K562 (cell line): ENCODE measurements at regions not wholly inside any gene's neighbourhood (a gene's known extent, or its start where the extent isn't known, plus 50 kb on each side); places are given as distances from the start of the nearest gene placed in this dataset.

Experiments
- ATAC-seq: fragments of 200-7000 bp; cut with Tn5 transposase; 3 replicates; pipeline ENCODE4 v1.9.1; 2020; ENCODE audit warnings: moderate library complexity
- BruUV-seq: library from RNA; stranded (reverse); fragments of 400-500 nt; replicated peaks from 2 replicates; lab custom pipeline; 2021; lab: Mats Ljungman, UMichigan
- CTCF ChIA-PET: fragments of 300-600 bp; formaldehyde crosslinking; extraction: SDS; loops from one replicate; lab custom pipeline; 2021; ENCODE audit warnings: low intra/inter-chr PET ratio; lab: Yijun Ruan, JAX
- POLR2A ChIA-PET: fragments of 300-600, 350-650 bp; sonication (Branson Sonifier 250); formaldehyde crosslinking; extraction: SDS; loops from one replicate; lab custom pipeline; 2021; ENCODE audit warnings: antibody characterized with exemption, inconsistent platforms; lab: Yijun Ruan, JAX
- DNase-seq, 4 experiments: peaks; one replicate each; pipeline versions ENCODE4 v3.0.0 to v3.0.0-alpha.2; 2011 to 2018; ENCODE audit warnings: low spot score in 3 of 4, mixed read lengths in 3 of 4; ENCODE audit errors: extremely low read depth in 1 of 4
- FAIRE-seq: peaks from 2 replicates; lab custom pipeline; 2011; peaks lifted over from hg19 to GRCh38; lab: Jason Lieb, UNC
- H2AFZ ChIP-seq: 2 replicates; pipeline ENCODE4 v1.6.0; 2011; ENCODE audit warnings: low read depth, low read length, control low read depth, inconsistent platforms
- H3K27ac ChIP-seq: fragments of 200-600 bp; 3 replicates; pipeline ENCODE4 v1.8.0; 2011; ENCODE audit warnings: low read depth, mild to moderate bottlenecking, control low read depth, inconsistent platforms, low read length, moderate library complexity, mixed read lengths; ENCODE audit errors: extremely low read depth
- H3K27me3 ChIP-seq, 2 experiments: fragments of 300-600 bp in 1 of 2; 2 replicates in 1 of 2; 3 replicates in 1 of 2; pipeline versions ENCODE4 v1.6.0 to v1.8.0; 2011; ENCODE audit warnings: inconsistent platforms in 2 of 2, low read length in 2 of 2, mild to moderate bottlenecking in 1 of 2, mixed read lengths in 1 of 2, moderate library complexity in 1 of 2; ENCODE audit not compliant: control insufficient read depth in 2 of 2, insufficient read depth in 2 of 2
- H3K36me3 ChIP-seq: fragments of 300-600 bp; 3 replicates; pipeline ENCODE4 v1.8.0; 2011; ENCODE audit warnings: mild to moderate bottlenecking, low read length, inconsistent platforms; ENCODE audit not compliant: control insufficient read depth, insufficient read depth
- H3K4me1 ChIP-seq, 2 experiments: fragments of 200-600 bp in 1 of 2; replicated peaks in 1 of 2; 2 replicates in 1 of 2; 3 replicates in 1 of 2; pipeline versions ENCODE4 v1.5.1 to v1.8.0; 2011; ENCODE audit warnings: inconsistent platforms in 2 of 2, low read length in 2 of 2, mild to moderate bottlenecking in 1 of 2, mixed read lengths in 1 of 2, moderate library complexity in 1 of 2; ENCODE audit not compliant: control insufficient read depth in 2 of 2, insufficient read depth in 2 of 2
- H3K4me2 ChIP-seq: 2 replicates; pipeline ENCODE4 v1.6.1; 2011; ENCODE audit warnings: low read length, control low read depth, inconsistent platforms, mixed read lengths; ENCODE audit not compliant: insufficient read depth
- H3K4me3 ChIP-seq: fragments of 200-600 bp; sonication (generic), shearing (Covaris generic); 2 replicates; pipeline ENCODE4 v1.5.1; 2016; ENCODE audit warnings: control low read depth, inconsistent platforms
- H3K79me2 ChIP-seq: fragments of 200-600 bp; 3 replicates; pipeline ENCODE4 v1.8.0; 2011; ENCODE audit warnings: low read length, inconsistent platforms; ENCODE audit not compliant: control insufficient read depth, insufficient read depth
- H3K9ac ChIP-seq, 2 experiments: 2 replicates each; pipeline versions ENCODE4 v1.6.0 to v1.6.1; 2011; ENCODE audit warnings: low read depth in 2 of 2, low read length in 2 of 2, control low read depth in 1 of 2, inconsistent platforms in 1 of 2, mild to moderate bottlenecking in 1 of 2, mixed read lengths in 1 of 2; ENCODE audit not compliant: insufficient read depth in 1 of 2
- H3K9me1 ChIP-seq: one replicate; pipeline ENCODE4 v1.6.0; 2011; ENCODE audit warnings: inconsistent platforms, mild to moderate bottlenecking, low read length, moderate library complexity; ENCODE audit not compliant: control insufficient read depth, insufficient read depth
- H3K9me3 ChIP-seq: replicated peaks from 2 replicates; pipeline ENCODE4 v1.5.1; 2011; ENCODE audit warnings: low read depth, low read length, inconsistent platforms; ENCODE audit not compliant: control insufficient read depth, insufficient read depth
- H4K20me1 ChIP-seq: replicated peaks from 2 replicates; pipeline ENCODE4 v1.6.1; 2011; ENCODE audit warnings: low read length, inconsistent platforms, mixed read lengths; ENCODE audit not compliant: control insufficient read depth, insufficient read depth
- CBFA2T3 ChIP-seq: fragments of 450-650 bp; IDR thresholded peaks from 2 replicates; pipeline ENCODE4 v1.6.1; 2017
- CREB5 ChIP-seq: fragments of 250-450 bp; sonication (Bioruptor Pico); IDR thresholded peaks from 2 replicates; pipeline ENCODE4 v1.5.0; 2020; ENCODE audit warnings: mild to moderate bottlenecking
- E4F1 ChIP-seq: fragments of 250-450 bp; sonication (Bioruptor Pico); IDR thresholded peaks from 2 replicates; pipeline ENCODE4 v1.5.0; 2021; ENCODE audit warnings: mild to moderate bottlenecking, borderline replicate concordance
- GABPA ChIP-seq: fragments of 200-800 bp; sonication (Bioruptor generic); conservative IDR thresholded peaks from 2 replicates; pipeline ENCODE4 v1.6.1; 2016; ENCODE audit warnings: low read depth, missing genetic modification characterization, missing compliant biosample characterization
- GATA2 ChIP-seq: sonication (generic); formaldehyde crosslinking; IDR thresholded peaks from 2 replicates; pipeline ENCODE4 v1.4.0; 2020; ENCODE audit warnings: mild to moderate bottlenecking, missing genetic modification reagents
- HNRNPK ChIP-seq: fragments of 200-400 bp; formaldehyde crosslinking; IDR thresholded peaks from one replicate; pipeline ENCODE4 v1.6.1; 2018; ENCODE audit warnings: mild to moderate bottlenecking, low read depth, low read length; ENCODE audit not compliant: poor library complexity, severe bottlenecking
- KHSRP ChIP-seq: fragments of 450-650 bp; IDR thresholded peaks from 2 replicates; pipeline ENCODE4 v1.6.1; 2017
- MAZ ChIP-seq, 2 experiments: fragments of 450-650 bp in 1 of 2; sonication (generic) in 1 of 2; formaldehyde crosslinking; IDR thresholded peaks in 1 of 2; conservative IDR thresholded peaks in 1 of 2; 2 replicates each; pipeline versions ENCODE4 v1.4.0 to v1.5.0; 2020; ENCODE audit warnings: mild to moderate bottlenecking in 1 of 2, missing genetic modification reagents in 1 of 2
- ZNF3 ChIP-seq: fragments of 250-450 bp; sonication (Bioruptor Pico); IDR thresholded peaks from 2 replicates; pipeline ENCODE4 v1.5.0; 2021; ENCODE audit warnings: mild to moderate bottlenecking, moderate library complexity
- ZNF449 ChIP-seq: fragments of 250-450 bp; sonication (Bioruptor Pico); IDR thresholded peaks from 2 replicates; pipeline ENCODE4 v1.8.0; 2022; ENCODE audit warnings: moderate library complexity, mild to moderate bottlenecking, inconsistent platforms
- WGBS: fragments of 100-300 bp; shearing (Covaris generic); methylation state at CpG from one replicate; pipeline ENCODE4 v1.1.6; 2016; ENCODE audit warnings: low coverage, mixed read lengths; ENCODE audit not compliant: insufficient coverage; ENCODE audit errors: missing lambda C conversion rate; 5-methylcytosine and 5-hydroxymethylcytosine counted together
- in situ Hi-C: fragments of 300-500 bp; cut with MboI; formaldehyde crosslinking; loops from 4 replicates; pipeline ENCODE4 v1.15.0; 2018; ENCODE audit warnings: inconsistent platforms, mixed read lengths
- intact Hi-C: fragments of 100-400 bp; cut with micrococcal nuclease; formaldehyde crosslinking; loops from 2 replicates; pipeline ENCODE4 v1.14.2; 2022

- TF ChIP-seq CBFA2T3 (no peak), KHSRP (no peak), E4F1 (no peak)
These were observed 251.8 kb downstream of the TEX36 start (continued) for GRCh38 chr10:125431149-125431548.

- DNase-seq (no peak), ATAC-seq (no peak)
- ChIA-PET POLR2A (no interaction called here), CTCF (no interaction called here)
- no peaks in the 10 kb centered on the region for H4K20me1 ChIP-seq
- H3K9ac ChIP-seq, result no peak overlapping the region
- no peaks in the 10 kb centered on the region for H3K9me1 ChIP-seq
- peaks cover 0 to 14% of the 10 kb centered on the region in 2 experiments; a peak in 2 of 5 replicates for H3K27me3 ChIP-seq
- no peaks in the 10 kb centered on the region for H3K9me3 ChIP-seq
- H3K27ac ChIP-seq, result no peak overlapping the region
- no peak overlapping the region for H2AFZ ChIP-seq
- no peak overlapping the region for H3K4me3 ChIP-seq
- TF ChIP-seq HNRNPK, result no peak
- no peak for TF ChIP-seq GABPA
- no peak for TF ChIP-seq GATA2 (CRISPR knock-in tag)
- TF ChIP-seq MAZ (CRISPR knock-in tag; conservative IDR thresholded peaks at IDR 0.05 in 1 of 2, IDR thresholded peaks at IDR 0.05 in 1 of 2), result no peak
- TF ChIP-seq ZNF449 (CRISPR knock-in tag), result no peak
- no peak for TF ChIP-seq CREB5 (CRISPR knock-in tag)
- TF ChIP-seq ZNF3 (CRISPR knock-in tag), result no peak
- TF ChIP-seq, all 486 proteins: peak for 0
- H3K4me2 ChIP-seq, result no peak overlapping the region
- H3K79me2 ChIP-seq, result no peaks in the 10 kb centered on the region
- BruUV-seq, result no TSS peak
- H3K4me1 ChIP-seq, result no peaks in the 10 kb centered on the region
- intact Hi-C loops, result no loop called here
- 0% methylated on average over 7 of the region's 10 CpGs for WGBS
- H3K36me3 ChIP-seq, result no peaks in the 10 kb centered on the region
- in situ Hi-C loops, result no loop called here
- no peak for FAIRE-seq
These were observed 254.9 kb downstream of the TEX36 start for GRCh38 chr10:125428054-125428453.
